Fibroblast of upper back skin (primary cell): ENCODE measurements at regions not wholly inside any gene's neighbourhood (a gene's known extent, or its start where the extent isn't known, plus 50 kb on each side); places are given as distances from the start of the nearest gene placed in this dataset.

Experiments used
- DNase-seq: peaks from one replicate; pipeline ENCODE4 v3.0.0-alpha.2; 2013

DNA sequence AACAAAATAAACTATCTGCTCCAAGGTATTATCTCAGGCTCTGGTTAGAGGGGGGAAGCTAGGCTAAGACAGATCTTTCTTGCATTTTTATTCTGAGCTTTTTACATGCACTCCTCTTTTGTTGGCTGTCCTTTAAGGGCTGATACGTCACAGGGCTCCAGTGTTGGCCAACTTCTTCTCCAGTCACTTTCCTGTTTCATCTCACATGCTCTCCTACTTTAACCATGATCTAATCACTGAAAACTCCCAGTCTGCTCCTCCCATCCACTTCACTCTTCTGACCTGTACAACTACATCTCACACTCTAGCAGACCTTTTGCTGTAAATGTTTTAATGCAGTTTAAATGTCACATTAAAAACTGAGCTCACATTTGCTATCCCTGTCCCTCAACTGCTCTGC, 510.0 kb upstream of the KLF12 start:
- peak; percentile 14 for DNase-seq

DNA sequence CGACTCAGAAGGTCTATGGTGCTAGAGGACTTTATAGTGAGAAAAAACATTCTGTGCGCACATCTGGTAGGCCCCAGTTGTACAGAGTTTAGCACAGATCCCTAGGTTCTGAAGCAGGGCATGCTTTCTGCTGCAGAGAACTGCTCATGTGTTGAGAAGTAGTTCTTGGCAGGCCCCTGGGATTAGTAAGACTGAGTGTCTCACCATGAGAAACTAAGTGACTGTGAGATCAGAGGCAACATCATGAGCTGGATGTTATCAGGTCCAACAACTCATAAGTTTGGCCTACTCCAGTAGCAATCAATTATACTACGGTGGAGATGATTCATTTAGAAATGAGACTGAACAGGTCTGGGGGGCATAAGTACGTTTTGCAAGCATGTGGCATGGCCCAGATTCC, 507.4 kb upstream of the KLF12 start:
- peak; percentile 64 for DNase-seq

DNA sequence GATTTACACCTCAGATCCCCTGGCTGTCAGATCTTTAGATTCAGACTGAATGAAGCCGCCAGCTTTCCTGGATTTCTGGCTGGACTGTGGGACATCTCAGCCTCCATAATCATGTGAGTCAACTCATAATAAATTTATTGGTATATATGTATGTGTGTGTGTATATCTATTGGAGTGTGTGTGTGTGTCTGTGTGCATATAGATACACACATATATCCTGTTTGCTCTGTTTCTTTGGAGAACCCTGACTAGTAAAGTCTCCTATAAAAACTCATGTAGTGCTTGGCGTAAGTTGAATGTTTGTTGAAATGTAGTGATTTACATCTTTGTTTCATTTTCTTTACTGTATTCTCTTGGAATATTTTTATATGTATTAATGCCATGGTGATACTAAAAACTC, 499.5 kb upstream of the KLF12 start:
- DNase-seq: no peak

DNA sequence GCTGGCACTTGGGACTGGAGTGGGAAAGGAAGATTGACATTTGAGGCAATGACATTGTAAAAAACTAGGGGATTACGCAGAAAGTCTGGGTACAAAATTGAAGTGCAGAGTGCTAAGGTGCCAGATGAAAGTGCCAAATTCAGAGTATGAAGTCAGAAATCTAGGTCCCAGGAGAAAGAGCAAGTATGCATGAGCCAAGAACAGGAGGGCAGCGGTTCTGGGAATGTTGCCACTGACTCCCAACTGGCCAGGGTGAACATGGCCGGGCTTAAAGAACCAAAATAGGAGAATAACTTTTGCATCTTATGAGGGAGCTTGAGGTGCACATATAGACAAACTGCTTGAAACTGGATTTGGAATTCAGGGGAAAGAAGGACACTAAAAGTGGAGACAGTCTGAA, 495.8 kb upstream of the KLF12 start:
- no peak for DNase-seq

DNA sequence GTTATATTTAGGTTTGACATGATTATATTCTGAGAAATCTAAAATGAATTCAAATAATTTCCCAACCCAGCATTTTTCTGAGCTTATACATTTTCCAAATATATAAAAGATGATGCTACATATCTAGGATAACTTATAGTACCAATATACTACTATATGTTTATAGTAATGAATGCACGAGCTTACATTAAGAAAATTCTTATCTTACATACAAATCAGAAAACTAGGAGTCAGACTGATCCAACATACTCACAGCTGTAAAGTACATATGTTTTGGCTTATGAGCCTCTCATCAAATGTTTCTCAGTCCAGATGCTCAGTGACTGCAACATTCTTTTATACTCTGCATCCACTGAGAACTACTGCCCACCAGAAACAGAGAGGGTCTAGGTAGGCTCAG, 491.3 kb upstream of the KLF12 start:
- peak; percentile 61 for DNase-seq

DNA sequence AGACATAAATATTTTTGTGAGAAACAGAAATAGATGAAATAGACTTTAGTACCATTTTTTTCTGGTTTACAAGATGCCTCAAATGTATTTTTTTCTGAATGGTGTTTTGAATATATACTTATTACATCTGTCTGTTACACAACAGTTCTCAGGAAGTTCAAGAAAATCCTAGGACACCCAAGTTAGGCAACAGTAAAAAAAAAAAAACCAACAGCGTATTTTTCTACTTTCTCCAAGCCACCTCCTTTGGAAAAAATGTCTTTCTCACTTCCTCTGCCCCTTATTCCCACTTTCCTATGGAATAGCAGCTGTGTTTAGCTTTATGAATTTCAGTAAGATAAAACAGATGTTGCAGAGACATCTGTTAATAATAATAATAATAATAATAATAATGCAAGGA, 489.6 kb upstream of the KLF12 start:
- DNase-seq: peak; percentile 20

DNA sequence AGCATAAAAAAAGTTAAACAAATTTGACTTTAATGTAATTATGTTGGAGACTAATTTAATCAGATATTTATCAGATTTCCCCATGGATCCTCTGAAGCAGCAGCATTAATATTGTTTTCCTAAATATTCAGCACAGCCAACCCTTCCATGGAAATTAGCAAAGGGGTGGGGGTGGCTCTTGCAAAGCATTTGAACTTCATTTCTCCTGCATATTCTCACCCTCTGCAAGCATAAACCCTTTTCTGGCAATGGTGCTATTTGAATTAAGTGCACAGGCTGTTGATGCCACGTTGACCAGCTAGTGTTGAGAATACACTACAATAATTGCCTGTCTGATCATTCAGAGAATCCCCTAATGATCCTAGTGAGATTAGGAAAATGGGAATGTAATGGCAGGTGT, 488.1 kb upstream of the KLF12 start:
- no peak for DNase-seq

DNA sequence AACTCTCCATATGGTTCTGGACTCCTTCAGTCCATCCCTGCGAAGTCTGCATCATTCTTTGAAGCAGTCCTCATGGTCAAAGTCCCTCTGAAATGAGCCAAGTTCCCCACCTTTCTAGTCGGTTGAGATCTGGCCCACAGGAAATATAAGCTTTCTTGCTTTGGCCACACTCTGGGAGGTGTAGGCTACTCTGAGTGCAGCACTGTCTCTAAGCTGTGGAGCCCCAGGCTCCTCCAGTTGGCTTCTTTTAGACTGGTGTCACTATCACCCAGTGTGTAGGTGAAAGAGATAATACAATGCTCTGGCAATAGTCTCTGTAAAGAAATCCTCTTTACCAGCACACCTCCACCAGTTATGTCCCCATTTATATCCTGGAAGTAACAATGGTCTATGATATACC, 486.5 kb upstream of the KLF12 start:
- no peak for DNase-seq

DNA sequence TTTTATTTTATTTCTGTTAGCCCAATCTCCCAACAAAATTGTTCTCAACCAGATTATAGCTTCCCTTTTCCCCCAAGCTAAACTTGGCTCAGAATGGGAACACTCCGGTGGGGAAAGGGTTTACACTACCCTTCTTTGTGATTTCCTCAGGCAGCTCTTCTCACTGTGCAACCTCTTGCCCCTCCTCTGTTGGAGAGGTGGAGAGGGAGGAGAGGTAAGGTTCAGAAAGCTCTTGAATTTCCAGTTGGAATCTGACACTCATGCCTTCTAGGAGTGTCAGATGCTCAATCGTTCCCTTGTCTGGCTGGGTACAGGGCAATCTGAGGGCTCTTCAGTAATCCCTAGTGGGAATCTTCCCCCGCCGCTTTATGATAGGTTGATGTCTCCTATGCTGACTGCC, 486.1 kb upstream of the KLF12 start:
- DNase-seq: no peak

DNA sequence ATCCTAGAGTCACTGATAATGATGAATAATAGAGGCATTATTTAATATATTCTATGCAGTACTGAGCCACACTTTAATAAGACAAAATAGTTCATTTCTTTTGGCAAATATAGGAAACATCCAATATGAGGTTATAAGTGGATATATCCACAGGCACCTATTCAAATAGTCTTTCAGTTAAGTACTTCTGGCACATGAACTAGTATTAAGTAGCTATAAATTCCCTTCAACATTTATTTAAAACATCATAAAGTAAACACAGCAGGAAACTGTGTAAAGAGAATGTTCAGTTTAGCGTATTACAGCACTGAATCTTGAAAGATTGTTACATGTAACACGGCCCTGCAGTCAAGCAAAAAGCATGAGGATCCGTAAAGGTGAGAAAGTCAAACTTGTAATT, 463.3 kb upstream of the KLF12 start:
- no peak for DNase-seq

DNA sequence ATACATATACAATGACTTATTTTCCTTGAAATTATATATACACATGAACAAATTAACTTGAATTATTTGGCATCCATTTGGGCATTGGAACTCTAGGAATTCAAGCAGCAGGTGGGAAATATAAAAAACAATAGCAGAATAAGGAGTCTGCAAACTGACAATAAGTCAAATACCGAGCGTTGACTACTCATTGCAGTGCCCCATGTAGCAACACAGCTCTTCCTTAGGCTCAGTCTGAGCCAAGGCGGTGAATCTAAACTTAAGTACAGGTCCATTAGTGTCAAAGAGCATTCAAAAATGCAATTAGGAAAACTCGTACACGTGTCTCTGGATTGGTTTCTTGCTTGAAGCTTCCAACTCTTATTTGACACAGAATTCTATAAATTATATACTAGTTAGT, 462.5 kb upstream of the KLF12 start:
- DNase-seq: no peak

DNA sequence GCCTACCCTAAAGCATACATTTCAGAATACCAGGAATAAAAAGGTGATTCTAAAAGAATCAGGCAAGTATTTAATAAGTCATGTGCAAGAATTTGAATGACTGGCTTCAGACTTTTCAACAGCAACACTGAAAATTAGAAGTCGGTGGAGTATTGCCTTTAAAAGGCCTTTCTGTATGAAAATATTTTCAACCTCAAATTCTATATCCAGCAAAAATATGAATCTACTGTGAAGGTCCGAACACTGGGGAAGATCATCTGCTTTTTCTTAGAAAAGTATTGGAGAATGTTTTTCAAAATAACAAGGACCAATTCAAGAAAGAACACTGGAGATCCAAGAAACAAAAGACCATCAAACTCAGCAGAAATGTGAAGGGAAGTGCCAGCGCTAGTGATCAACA, 459.5 kb upstream of the KLF12 start:
- no peak for DNase-seq

DNA sequence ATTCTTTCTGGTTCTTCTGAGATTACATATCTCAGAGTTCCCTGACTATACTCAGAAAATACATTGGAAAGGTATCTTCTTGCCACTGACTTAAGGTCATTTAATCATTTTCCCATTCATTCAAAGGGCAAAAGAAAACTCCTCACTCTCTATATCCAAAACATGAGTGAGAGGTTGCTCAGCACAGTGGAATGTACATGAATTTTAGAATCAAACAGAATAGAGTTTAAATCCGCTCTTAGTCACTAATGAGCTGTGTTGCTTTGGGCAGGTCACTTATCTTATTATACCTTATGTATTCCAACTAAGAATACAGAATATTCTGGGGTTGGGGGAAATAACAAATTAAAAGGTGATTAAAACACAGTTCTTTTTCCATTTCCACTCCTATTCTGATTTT, 452.6 kb upstream of the KLF12 start:
- DNase-seq: peak; percentile 30

DNA sequence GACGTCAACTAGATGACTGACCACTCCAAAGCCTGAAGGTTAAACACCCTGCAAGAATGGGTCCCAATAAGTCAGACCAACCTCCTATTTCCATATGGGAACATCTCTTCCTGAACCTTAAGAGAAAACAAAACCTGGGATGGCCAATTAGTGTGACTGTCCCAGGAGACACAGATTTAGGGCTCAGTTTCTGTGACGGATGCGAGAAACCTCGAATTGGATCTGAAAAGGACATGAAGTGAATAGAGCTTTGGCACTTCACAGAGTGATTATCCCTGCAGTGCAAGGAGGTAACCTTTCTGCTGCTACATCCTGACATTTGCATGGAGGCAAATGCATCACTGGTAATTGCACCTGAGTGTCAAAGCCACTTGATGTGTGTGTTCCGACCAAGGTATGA, 442.2 kb upstream of the KLF12 start:
- no peak for DNase-seq

DNA sequence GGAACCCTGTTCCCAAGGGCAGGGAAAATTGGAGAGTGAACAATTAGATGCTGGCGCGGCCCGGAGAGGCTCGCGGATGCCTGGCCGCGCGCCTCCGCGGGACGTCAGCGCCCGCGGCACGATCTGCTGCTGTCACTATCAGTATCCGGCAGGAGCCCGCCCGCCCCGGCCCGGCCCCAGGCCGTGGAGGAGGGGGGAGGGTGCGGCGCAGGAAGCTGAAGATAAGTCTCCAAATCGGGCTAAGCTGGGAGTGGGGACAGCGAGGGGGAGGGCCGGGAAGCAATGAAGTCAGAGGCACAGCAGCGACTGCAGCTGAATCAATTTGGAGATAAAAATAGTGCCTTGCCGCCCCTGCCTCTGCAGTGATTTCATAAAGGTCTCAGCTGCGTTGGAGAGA, 441.5 kb upstream of the KLF12 start:
- DNase-seq: peak; percentile 72

DNA sequence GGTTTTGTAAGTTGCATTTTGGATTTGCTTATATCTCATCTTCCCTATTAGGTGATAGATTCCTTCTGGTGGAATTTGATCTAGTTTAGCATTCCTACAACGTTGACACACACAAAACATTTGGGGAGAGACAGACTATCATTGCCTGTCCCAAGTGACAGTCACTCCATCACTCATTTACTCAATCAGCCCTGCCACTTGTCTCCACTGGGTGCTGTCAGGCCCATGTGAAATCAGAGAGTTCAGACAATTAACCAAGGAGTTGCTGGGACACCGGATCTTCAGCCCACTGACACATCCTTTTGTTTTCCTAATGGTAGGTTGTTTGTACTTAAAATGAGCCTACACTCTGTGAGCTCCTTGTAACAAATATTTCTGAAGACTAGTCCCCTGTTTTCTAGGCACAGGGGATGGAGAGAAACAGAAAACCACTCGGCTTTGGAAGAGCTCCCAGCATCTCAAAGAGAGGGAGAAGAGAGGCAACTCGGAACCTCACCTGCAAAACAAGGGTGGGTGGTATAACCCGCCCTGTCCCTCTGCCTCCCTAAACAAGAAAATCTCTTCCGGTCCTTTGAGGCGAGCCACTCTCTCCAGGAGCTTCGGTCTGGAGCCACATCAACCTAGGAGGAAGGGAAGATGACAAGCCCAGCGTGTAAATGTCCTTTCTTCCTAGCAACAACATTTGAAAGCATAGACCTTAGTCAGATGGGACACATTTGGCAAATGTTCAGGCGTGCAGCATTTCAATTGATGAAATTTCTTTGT, 440.9 kb upstream of the KLF12 start:
- no peak for DNase-seq

DNA sequence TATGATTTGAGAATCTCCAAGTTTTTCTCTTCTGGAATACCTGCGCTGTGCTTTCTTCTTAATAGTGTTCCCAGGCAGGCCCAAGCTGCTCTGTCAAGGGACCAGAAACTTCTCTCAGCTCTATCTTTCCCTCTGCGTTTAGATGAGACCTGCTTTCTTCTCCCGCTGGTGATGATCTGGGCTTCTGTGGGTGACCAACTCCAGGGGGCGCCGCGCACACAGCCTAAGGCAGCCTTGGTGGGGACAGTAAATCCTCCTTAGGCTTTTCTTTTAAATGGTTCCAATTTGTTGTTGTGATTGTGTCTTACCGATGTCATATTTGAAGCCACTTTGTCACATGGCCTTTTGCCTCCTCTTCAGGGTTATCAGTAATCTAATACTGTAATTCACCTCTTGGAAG, 439.4 kb upstream of the KLF12 start:
- no peak for DNase-seq

DNA sequence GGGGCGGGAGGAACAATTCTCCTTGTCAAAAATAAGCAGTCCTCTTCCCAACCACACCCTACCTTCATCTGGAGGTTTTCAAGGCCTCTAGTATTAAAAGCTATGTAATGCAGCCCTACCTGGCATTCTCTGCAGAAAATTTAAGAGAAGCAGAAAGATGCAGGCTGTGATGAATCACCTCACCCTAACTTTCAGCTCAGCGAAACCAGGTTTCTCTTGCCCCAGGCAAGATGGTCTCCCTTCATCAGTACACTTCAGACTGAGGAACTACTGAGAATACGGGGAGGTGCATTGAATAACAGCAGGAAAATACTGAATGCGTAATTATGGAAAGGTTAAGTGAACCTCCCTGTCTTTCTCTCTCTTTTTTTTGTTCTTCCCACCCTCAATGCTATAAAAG, 437.6 kb upstream of the KLF12 start:
- no peak for DNase-seq

DNA sequence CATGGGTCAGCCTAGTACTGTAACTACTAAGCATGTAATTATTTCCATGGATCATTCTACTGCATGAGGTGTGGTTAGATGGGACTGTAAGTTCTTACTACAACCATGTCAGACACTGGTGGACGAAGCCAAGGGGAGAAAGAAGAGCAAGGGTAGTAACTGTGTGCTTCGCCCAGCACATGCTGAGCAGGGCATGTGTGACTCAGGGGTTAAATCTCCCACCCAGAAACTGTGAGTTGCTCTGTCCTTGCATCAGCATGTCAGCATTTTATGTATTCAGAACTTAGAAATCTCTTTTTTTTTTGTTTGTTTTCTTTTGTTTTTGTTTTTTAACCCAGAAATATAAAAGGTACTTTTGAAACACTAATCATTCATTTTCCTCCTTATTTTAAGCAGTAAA, 436.6 kb upstream of the KLF12 start:
- DNase-seq: peak; percentile 91

DNA sequence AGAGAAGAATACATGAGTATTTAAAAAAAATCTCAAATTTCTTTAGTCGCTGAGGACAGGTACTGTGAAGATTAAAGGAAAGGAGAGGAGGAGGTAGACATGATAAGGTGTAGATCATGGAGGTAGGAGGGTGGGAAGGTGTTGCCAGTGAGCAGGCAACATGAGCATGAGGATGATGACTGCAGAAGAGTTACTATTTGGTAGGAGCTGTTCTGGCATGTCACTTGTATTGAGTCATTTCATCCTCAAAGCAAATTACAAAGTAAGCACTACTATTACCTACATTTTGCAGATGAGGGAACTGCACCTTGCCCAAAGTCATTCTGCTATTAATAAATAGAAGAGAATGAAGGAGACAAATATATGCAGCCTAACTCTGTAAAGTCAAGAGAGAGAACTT, 435.8 kb upstream of the KLF12 start:
- DNase-seq: no peak

DNA sequence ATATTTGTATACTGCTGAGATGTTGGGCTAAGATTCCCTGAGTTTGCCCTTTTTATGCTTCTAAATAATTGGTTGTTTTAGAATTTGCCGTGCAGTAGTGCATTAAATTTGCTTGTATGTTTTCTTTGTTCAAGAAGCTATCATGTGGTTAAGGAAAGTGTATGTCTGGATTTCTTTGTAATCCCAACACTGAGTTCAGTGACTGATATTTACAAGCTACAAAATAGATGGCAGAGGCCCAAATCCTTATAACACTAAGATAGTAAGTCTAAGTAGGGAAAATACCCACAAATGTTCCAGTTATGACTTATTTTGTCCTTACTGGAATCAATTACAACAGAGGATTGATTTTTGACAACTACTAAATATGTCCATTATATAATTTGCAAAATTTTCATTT, 435.0 kb upstream of the KLF12 start:
- no peak for DNase-seq

DNA sequence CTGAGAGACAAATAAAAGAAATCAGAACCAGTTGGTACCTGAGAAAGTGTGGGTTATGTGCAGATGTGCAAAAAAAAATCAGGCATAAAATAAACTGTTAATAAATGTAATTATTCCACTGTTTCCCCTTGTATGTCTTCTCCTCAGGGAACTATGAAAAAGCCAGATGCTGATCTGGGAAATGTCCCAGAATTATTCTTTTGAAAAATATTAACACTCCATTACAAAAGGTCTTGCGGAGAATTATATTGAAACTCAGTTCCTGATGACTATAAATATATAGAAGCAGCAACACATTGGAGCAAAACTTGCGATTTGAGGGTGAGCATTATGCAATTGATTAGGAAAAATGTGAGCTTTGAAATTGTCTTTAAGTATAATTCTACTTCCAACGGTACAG, 433.3 kb upstream of the KLF12 start:
- no peak for DNase-seq

DNA sequence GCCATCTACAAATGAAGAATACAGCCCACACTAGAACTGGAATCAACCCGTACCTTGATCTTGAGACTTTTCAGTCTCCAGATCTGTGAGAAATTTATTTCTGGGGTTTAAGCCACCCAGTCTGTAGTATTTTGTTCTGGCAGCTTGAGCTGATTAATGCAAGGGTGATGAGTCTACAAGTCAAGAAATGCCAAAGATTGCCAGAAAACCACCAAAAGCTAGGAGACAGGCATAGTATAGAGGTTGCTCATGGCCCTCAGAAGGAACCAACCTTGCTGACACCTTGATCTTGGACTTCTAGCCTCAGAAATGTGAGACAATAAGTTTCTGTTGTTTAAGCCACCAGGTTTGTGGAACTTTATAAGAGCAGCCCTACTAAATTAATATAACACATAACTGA, 428.2 kb upstream of the KLF12 start:
- peak; percentile 84 for DNase-seq

DNA sequence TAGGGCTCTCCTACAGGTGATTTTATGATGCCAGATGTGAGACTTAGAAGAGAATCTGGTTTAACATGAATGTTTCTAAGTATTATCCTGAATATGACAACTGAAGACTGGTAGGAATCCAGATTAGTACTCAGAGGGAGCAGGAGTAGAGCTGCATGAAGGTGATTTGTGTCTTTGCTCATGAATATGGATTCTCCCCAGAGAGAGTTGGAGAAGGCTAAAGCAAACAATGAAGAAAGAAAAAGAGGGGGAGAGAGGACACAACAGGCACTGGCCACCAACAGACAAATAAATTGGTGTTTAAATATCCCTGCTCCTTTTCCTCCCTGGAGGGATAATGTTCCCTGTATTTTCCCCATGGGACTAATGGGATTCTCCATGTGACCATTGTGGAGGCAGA, 427.0 kb upstream of the KLF12 start:
- no peak for DNase-seq

DNA sequence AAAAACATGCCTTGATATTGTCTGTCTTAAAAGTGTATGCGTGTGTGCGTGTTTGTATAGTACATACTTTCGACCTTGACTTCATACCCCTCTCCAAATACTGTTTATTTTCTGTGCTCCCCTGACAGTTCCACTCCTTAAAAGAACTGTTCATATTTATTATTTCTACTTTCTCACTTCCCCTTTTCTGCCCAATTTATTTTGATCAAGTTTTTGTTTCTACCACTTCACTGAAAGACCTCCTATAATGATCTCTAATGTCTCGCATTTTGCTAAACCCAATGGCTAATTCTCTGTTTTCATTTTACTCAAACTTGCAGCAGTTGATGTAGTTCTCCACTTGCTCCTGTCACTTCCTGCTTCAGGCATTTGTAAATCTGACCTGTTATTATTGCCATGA, 426.1 kb upstream of the KLF12 start:
- no peak for DNase-seq

DNA sequence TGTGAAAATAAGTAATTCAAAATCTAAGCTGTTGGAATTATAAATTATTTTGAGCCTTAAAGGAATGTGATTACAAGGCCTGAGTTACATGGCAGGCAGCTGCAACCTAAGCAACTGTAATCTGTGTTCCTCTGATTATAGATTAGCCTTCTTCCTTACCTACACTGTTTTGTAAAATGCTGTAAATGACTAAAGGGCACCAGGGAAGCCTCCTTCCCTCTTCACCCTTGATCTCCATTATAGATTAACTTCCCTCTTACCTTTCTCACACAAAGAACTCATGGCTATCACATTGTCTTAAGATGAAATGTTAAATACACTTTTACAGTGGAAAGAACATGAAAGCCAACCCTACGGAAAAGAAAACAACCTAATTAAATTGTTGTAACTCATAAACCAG, 423.7 kb upstream of the KLF12 start:
- DNase-seq: no peak
